Ascending aorta (tissue), 2 donors: ENCODE measurements at regions not wholly inside any gene's neighbourhood (a gene's known extent, or its start where the extent isn't known, plus 50 kb on each side); places are given as distances from the start of the nearest gene placed in this dataset.

Source experiments
- DNase-seq, 2 donors: peaks; one replicate each; pipeline ENCODE4 v3.0.0-alpha.2; 2019; ENCODE audit warnings: low spot score in 2 of 2
- H3K27ac ChIP-seq, 2 donors: fragments of 200-600 bp; sonication (generic); one replicate each; pipeline ENCODE4 v1.5.1; 2016 to 2017; ENCODE audit warnings: mild to moderate bottlenecking in 1 of 2
- H3K27me3 ChIP-seq: fragments of 200-600 bp; sonication (generic); one replicate; pipeline ENCODE4 v1.5.1; 2017
- H3K36me3 ChIP-seq, 2 donors: fragments of 200-600 bp; sonication (generic); one replicate each; pipeline ENCODE4 v1.5.1; 2016
- H3K4me1 ChIP-seq, 2 donors: fragments of 200-600 bp; sonication (generic); one replicate each; pipeline ENCODE4 v1.5.1; 2016 to 2017; ENCODE audit warnings: mild to moderate bottlenecking in 1 of 2
- H3K4me3 ChIP-seq, 2 donors: fragments of 200-600 bp; sonication (generic); one replicate each; pipeline ENCODE4 v1.5.1; 2016 to 2017; ENCODE audit warnings: mild to moderate bottlenecking in 1 of 2
- H3K9me3 ChIP-seq, 2 donors: fragments of 200-600 bp; sonication (generic); one replicate each; pipeline ENCODE4 v1.5.1; 2016
- CTCF ChIP-seq, 3 experiments: fragments of 200-600 bp in 2 of 3; fragments of 450-650 bp in 1 of 3; sonication (generic) in 2 of 3; IDR thresholded peaks; one replicate each; pipeline ENCODE4 v1.5.1; 2016 to 2019; ENCODE audit warnings: antibody characterized with exemption in 3 of 3, mild to moderate bottlenecking in 1 of 3, moderate library complexity in 1 of 3
- intact Hi-C: fragments of 100-400 bp; cut with DNase I; formaldehyde crosslinking; loops from one replicate; pipeline ENCODE4 v1.15.1; 2023

- Histone ChIP-seq H3K27me3 (no peaks in the 10 kb centered on the region), H3K9me3 (peaks cover 0 to 7% of the 10 kb centered on the region in 2 donors), H3K27ac (no peak overlapping the region), H3K4me1 (no peaks in the 10 kb centered on the region), H3K4me3 (no peak overlapping the region), H3K36me3 (no peaks in the 10 kb centered on the region)
- peak in 2 of 3 experiments; percentile 10 to 14 for TF ChIP-seq CTCF (IDR thresholded peaks at IDR 0.05)
- no peak for DNase-seq
- intact Hi-C loops, result no loop called here
These were observed 224.2 kb downstream of the NFATC2 start for GRCh38 chr20:51318058-51318949.

DNA sequence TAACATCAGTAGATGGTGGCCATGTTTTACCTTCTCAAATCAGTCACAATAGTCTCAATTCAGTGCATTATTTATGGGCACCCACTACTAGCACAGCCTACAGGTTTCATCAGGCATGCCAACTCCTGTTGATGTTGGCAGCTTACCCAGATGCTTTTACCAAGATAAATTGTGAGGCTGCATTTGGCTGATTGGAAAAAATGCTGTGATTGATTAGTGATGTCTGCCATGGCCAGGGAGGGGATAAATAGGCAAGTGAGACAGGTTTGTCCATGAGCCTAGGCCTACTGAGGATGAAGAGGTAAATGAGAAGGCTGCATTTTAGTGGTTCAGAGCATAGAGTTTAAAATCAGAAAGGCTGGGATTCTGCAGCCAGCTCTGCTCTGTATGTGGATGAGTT, 227.1 kb downstream of the NFATC2 start:
- H3K4me3 ChIP-seq, result no peak overlapping the region
- intact Hi-C loops, result no loop called here
- H3K9me3 ChIP-seq, result peaks cover 0 to 7% of the 10 kb centered on the region in 2 donors
- H3K27me3 ChIP-seq, result no peaks in the 10 kb centered on the region
- no peaks in the 10 kb centered on the region for H3K36me3 ChIP-seq
- no peak overlapping the region for H3K27ac ChIP-seq
- TF ChIP-seq CTCF (IDR thresholded peaks at IDR 0.05), result no peak
- DNase-seq, result no peak
- no peaks in the 10 kb centered on the region for H3K4me1 ChIP-seq

DNA sequence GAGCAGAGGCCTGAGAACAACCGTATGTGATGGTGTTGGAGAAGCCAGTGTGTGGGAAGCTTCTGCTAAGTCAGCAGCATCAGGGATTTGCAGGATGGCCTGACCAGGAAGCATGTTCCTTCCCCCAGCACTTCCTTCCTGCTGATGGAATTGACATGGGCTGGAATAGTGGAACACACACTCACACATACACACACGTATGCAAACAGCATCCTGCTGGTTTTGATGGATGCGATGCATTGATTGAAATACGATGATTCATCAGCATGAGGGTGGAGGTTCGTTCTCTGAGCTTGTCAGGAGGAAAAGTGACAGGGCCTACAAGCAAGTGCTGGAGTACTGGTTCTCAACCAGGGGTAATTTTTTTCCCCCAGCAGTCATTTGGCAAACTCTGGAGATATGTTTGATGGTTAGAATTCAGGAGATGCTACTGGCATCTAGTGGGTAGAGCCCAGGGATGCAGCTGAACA, 229.1 kb downstream of the NFATC2 start:
- Histone ChIP-seq H3K36me3 (no peaks in the 10 kb centered on the region), H3K27ac (no peak overlapping the region), H3K4me3 (no peak overlapping the region), H3K4me1 (no peaks in the 10 kb centered on the region), H3K27me3 (no peaks in the 10 kb centered on the region), H3K9me3 (peaks cover 0 to 7% of the 10 kb centered on the region in 2 donors)
- intact Hi-C loops, result no loop called here
- no peak for TF ChIP-seq CTCF (IDR thresholded peaks at IDR 0.05)
- DNase-seq, result no peak

- H3K4me3 ChIP-seq, result no peak overlapping the region
- no peaks in the 10 kb centered on the region for H3K27me3 ChIP-seq
- H3K9me3 ChIP-seq, result peaks cover 0 to 7% of the 10 kb centered on the region in 2 donors
- DNase-seq, result no peak
- TF ChIP-seq CTCF (IDR thresholded peaks at IDR 0.05), result no peak
- no peak overlapping the region for H3K27ac ChIP-seq
- H3K36me3 ChIP-seq, result no peaks in the 10 kb centered on the region
- intact Hi-C loops, result no loop called here
- H3K4me1 ChIP-seq, result no peaks in the 10 kb centered on the region
These were observed 230.1 kb downstream of the NFATC2 start for GRCh38 chr20:51312480-51312783.

GRCh38 chr20:51311636-51312479, 230.7 kb downstream of the NFATC2 start:
- no peaks in the 10 kb centered on the region for H3K27me3 ChIP-seq
- H3K36me3 ChIP-seq, result no peaks in the 10 kb centered on the region
- no peak overlapping the region for H3K27ac ChIP-seq
- no peaks in the 10 kb centered on the region for H3K4me1 ChIP-seq
- no peak for DNase-seq
- no peak overlapping the region for H3K4me3 ChIP-seq
- TF ChIP-seq CTCF (IDR thresholded peaks at IDR 0.05), result no peak
- H3K9me3 ChIP-seq, result peaks cover 0 to 7% of the 10 kb centered on the region in 2 donors
- intact Hi-C loops, result no loop called here
